ENCODE measurements at regions not wholly inside any gene's neighbourhood (a gene's known extent, or its start where the extent isn't known, plus 50 kb on each side); places are given as distances from the start of the nearest gene placed in this dataset.

DNA sequence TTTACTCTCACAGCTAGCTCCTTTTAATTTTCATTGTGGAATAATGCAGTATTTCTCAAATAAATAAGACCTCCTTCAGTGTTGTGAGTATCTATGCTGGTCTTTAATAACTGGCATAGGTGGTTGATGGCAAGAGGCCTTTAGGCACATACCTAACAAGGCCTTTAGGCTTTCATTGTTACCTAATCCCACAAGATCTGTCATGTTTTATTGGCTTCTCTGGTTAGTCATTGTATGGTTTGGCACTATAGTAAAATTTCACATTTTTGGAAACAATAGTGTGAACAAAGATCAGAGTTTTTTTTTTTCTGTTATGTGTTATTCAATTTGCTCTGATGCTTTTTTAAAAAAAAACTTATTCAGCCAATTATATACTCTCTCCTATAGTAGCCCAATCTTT lies 89.8 kb upstream of the NEUROD1 start:
- no peak for DNase-seq (ENCODE audit: low spot score)

GRCh38 chr2:181771356-181771755 lies 91.0 kb upstream of the NEUROD1 start:
- DNase-seq (ENCODE audit: low spot score): no peak

- DNase-seq (ENCODE audit: low spot score): no peak
Measured at GRCh38 chr2:181772334-181772733, 92.0 kb upstream of the NEUROD1 start.

DNA sequence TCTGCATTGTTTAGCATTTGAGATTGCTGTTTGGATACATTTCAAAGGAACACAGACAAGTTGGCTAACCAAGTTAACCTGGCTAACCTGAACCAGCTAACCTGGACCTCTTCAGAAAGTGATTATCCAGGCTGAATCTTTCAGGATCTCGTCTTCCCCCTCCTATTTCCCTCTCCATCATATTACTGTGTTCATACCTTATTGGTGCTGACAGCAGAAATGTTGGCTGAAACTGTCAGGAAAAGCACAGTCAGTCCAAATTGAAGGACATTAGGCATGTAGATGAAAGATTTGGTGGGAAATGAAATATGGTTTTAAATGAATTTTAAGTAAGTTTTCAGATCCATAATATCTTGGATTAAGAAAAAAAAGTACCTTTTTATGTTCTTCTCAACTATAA lies 92.5 kb upstream of the NEUROD1 start:
- no peak for DNase-seq (ENCODE audit: low spot score)

- DNase-seq (ENCODE audit: low spot score): no peak
Measured at GRCh38 chr2:181774685-181775084, 94.4 kb upstream of the NEUROD1 start.

GRCh38 chr2:181776336-181776735 lies 96.0 kb upstream of the NEUROD1 start:
- no peak for DNase-seq (ENCODE audit: low spot score)

- no peak for DNase-seq (ENCODE audit: low spot score)
Measured at GRCh38 chr2:181777734-181778133, 97.4 kb upstream of the NEUROD1 start.

GRCh38 chr2:181778621-181779201 lies 98.4 kb upstream of the NEUROD1 start:
- DNase-seq (ENCODE audit: low spot score): peak; percentile 80

- DNase-seq (ENCODE audit: low spot score): peak; percentile 17
Measured at GRCh38 chr2:181779288-181780021, 99.1 kb upstream of the NEUROD1 start.

- DNase-seq (ENCODE audit: low spot score): peak; percentile 49
Measured at GRCh38 chr2:181780047-181780651, 99.8 kb upstream of the NEUROD1 start.

DNA sequence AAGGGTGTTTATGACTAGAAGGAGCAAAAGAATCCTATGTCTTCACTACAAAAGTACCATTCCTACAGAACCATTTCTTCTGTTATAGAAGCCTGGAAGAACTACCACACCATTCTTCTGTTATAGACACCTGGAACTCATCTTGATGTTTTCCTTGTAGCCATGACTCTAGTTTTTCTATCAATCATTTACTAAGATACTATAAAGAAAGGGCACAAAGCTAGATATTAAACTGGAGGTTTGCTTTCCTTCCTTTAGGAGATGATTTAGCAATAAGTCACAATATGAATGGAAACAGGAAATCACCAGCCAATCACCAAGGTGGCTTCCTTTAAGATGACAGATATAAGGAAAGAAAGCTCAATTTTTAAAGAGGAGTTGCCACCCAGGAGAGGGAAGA lies 100.3 kb upstream of the NEUROD1 start:
- no peak for DNase-seq (ENCODE audit: low spot score)

- DNase-seq (ENCODE audit: low spot score): no peak
Measured at GRCh38 chr2:181781078-181781786, 100.9 kb upstream of the NEUROD1 start.

GRCh38 chr2:181782660-181783059 lies 102.3 kb upstream of the NEUROD1 start:
- no peak for DNase-seq (ENCODE audit: low spot score)

DNA sequence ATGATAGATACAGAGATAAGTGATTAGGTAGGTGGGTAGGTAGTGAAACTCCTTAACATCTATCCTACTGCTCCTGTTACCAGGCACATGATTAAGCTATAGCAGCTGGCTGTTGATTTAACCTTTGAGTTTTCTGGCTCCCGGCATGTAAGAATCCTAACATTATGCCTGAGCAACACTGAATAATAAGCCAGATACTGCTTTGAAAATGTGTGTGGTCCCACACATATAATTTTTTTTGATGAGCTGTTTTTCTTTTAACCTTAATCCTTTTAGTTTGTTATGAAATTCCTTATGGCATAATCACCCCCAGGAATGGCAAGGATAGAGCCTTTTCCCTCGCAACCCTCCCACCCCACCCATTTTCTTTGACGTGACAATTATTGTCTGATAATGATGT lies 104.2 kb upstream of the NEUROD1 start:
- DNase-seq (ENCODE audit: low spot score): no peak

- no peak for DNase-seq (ENCODE audit: low spot score)
Measured at GRCh38 chr2:181785691-181786344, 105.5 kb upstream of the NEUROD1 start.

DNA sequence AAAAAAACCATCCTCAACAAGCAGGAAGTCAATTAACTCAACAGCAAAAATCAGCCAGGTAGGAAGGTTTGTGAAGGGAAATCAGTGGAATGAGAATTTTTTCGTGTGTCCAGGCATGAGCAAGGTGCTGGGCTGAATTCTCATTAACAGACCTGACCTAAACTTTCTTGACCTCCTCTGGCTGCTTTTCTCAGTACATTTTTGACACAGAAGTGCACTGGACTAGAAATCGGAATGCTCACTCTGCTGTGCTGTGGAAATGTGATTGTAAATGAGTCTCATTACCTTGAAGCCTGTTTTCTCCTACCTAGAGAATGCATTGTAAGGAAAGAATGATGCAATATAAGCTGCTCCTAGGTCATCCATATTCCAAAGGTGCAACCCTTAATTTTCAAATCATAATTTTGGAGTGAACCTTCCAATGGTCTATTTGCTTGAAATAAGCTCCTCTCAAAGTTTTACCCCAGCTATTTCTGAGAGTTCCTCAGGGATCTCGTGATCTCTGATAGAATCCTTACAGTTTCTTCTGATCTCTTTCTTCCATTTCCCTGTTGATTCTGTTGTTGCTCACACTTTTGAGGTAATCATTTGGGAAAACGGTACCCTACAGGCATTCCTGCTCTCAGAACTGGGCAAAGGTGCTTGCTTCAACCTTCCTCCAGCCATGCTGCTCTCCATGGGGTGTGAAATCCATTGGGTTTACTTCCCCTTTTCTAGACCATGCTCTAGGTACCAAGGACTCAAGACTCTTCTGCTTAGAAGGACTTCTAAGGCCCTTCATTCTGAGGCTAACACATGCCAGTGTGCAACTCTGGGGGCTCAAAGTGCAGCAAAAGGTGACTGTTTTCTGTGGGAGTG lies 104.9 kb upstream of the ITPRID2 start:
- DNase-seq (ENCODE audit: low spot score): no peak

DNA sequence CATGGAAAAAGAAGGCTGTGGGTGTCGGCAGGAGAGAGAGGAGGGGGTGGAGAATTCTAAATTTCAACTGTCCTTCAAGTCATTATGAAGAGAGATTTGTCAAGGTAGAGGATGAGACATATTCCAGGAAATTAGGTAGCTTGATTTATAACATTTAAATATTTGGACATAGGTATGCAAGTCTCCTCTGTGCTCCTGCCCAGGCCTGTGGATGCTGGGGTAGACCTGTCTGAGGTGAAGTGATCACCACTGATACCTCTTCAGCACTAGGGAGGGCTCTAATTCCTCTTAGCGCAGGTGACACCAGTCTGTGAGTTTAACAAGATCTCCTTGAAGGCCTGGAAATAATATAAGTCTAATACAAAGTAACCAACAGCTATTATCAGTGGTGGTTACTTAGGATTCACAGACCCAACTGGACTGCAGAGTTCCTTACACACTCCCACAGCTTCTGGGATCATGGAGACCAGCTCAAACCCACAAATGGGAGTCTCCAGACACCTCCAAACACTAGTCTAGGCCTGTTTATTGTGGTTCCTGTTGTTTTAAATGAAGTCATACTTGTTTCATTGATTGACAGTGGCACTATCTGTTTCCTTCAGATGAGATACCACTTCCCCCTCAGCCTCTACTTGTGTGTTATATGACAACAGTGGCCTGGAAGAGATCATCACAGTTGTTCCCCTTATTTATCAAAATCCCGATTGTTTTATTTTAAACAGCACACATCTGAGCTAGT lies 104.1 kb upstream of the ITPRID2 start:
- no peak for DNase-seq (ENCODE audit: low spot score)

DNA sequence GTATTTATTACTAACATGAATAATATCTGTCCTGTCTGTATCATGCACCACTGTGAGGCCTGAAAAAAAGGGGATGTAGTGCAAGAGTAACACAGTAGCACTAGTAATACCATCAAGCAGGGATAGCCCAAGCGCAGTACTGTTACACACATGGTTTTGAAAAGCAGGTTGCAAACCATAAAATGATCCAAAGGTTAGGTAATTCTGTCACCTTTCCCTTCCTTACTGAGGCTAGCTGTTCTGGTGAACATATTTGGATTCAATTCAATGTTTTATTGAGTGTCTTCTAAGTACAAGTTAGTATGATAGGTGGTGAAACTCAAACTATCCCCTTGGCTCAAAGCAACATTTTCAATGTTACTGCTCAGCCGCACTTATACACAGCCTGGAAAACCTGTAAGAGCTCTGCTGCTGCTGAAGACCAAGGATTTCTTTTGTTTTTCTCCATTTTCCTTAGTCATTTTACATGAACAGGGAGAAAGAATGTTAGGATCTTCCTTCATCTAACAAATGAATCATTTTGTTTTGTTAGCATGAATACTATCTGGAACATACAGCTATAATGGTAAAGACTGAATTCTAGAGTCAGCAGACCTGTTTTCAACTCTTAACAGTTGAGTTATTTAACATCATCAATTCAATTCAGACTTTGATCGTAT lies 102.5 kb upstream of the ITPRID2 start:
- DNase-seq (ENCODE audit: low spot score): no peak

GRCh38 chr2:181789827-181790448 lies 101.6 kb upstream of the ITPRID2 start:
- DNase-seq (ENCODE audit: low spot score): no peak
